Skin of body (tissue), 1 donor: ENCODE measurements at regions not wholly inside any gene's neighbourhood (a gene's known extent, or its start where the extent isn't known, plus 50 kb on each side); places are given as distances from the start of the nearest gene placed in this dataset.
"Not testable (repeated sequence)": the region's sequence is repeated elsewhere in the genome, so short reads cannot be mapped to it uniquely, and the experiment has no call there.

Source experiments
- DNase-seq: peaks from one replicate; lab custom pipeline; 2025; lab: John Stamatoyannopoulos, UW

GRCh38 chr6:147651-148050, 144.6 kb upstream of the DUSP22 start:
- not testable (repeated sequence) for DNase-seq

- not testable (repeated sequence) for DNase-seq
These were observed 144.0 kb upstream of the DUSP22 start for GRCh38 chr6:148051-148984.

- DNase-seq: not testable (repeated sequence)
These were observed 142.1 kb upstream of the DUSP22 start for GRCh38 chr6:150147-150546.

- DNase-seq: not testable (repeated sequence)
These were observed 139.9 kb upstream of the DUSP22 start for GRCh38 chr6:152436-152835.

- DNase-seq: not testable (repeated sequence)
These were observed 139.3 kb upstream of the DUSP22 start for GRCh38 chr6:153026-153425.

GRCh38 chr6:153867-154266, 138.4 kb upstream of the DUSP22 start:
- DNase-seq: not testable (repeated sequence)

- DNase-seq: not testable (repeated sequence)
These were observed 137.8 kb upstream of the DUSP22 start for GRCh38 chr6:154321-155092.

- DNase-seq: no peak
These were observed 136.3 kb upstream of the DUSP22 start for GRCh38 chr6:156010-156409.

- DNase-seq: not testable (repeated sequence)
These were observed 135.7 kb upstream of the DUSP22 start for GRCh38 chr6:156441-157140.

GRCh38 chr6:157176-157575, 135.1 kb upstream of the DUSP22 start:
- DNase-seq: not testable (repeated sequence)

- not testable (repeated sequence) for DNase-seq
These were observed 130.6 kb upstream of the DUSP22 start for GRCh38 chr6:161657-162056.

GRCh38 chr6:164720-165119, 127.6 kb upstream of the DUSP22 start:
- no peak for DNase-seq

- DNase-seq: no peak
These were observed 127.0 kb upstream of the DUSP22 start for GRCh38 chr6:165263-165662.

- DNase-seq: no peak
These were observed 126.4 kb upstream of the DUSP22 start for GRCh38 chr6:165906-166305.

GRCh38 chr6:168865-169455, 123.3 kb upstream of the DUSP22 start:
- no peak for DNase-seq

- DNase-seq: no peak
These were observed 118.3 kb upstream of the DUSP22 start for GRCh38 chr6:174036-174435.

GRCh38 chr6:175680-176079, 116.6 kb upstream of the DUSP22 start:
- no peak for DNase-seq

- no peak for DNase-seq
These were observed 115.5 kb upstream of the DUSP22 start for GRCh38 chr6:176766-177165.

- DNase-seq: no peak
These were observed 114.2 kb upstream of the DUSP22 start for GRCh38 chr6:178119-178518.

- DNase-seq: not testable (repeated sequence)
These were observed 113.4 kb upstream of the DUSP22 start for GRCh38 chr6:178929-179328.

GRCh38 chr6:179340-179950, 112.8 kb upstream of the DUSP22 start:
- no peak for DNase-seq
